ENCODE measurements at regions not wholly inside any gene's neighbourhood (a gene's known extent, or its start where the extent isn't known, plus 50 kb on each side); places are given as distances from the start of the nearest gene placed in this dataset.
"Not testable (repeated sequence)": the region's sequence is repeated elsewhere in the genome, so short reads cannot be mapped to it uniquely, and the experiment has no call there.

DNA sequence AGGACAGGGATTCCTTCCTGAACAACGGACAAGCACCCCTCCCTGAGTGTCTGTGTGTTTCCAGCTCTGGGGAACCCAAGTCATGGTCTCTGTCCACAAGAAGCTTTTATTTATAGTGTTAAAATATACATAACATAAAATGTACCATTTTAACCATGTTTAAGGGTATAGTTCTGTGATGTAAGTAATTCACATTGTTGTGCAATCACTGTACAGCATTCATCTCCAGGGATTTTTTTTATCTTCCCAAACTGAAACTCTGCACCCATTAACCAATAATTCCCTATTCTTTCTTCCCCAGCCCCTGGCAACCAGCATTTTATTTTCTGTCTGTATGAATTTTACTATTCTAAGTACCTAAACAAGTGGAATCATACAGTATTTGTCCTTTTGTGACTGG, 84.2 kb downstream of the FOXF2 start:
- TF ChIP-seq, protein P1, sequence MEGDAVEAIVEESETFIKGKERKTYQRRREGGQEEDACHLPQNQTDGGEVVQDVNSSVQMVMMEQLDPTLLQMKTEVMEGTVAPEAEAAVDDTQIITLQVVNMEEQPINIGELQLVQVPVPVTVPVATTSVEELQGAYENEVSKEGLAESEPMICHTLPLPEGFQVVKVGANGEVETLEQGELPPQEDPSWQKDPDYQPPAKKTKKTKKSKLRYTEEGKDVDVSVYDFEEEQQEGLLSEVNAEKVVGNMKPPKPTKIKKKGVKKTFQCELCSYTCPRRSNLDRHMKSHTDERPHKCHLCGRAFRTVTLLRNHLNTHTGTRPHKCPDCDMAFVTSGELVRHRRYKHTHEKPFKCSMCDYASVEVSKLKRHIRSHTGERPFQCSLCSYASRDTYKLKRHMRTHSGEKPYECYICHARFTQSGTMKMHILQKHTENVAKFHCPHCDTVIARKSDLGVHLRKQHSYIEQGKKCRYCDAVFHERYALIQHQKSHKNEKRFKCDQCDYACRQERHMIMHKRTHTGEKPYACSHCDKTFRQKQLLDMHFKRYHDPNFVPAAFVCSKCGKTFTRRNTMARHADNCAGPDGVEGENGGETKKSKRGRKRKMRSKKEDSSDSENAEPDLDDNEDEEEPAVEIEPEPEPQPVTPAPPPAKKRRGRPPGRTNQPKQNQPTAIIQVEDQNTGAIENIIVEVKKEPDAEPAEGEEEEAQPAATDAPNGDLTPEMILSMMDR (IDR thresholded peaks at IDR 0.05; ENCODE audit: insufficient read depth, low read length, missing control alignments), result no peak
- ChIA-PET CTCF (interaction anchor here (1.1 kb wide), 1 partner anchor 10 kb away, joined by 3 read pairs; no protein-coding TSS in a partner anchor), POLR2A (no interaction called here)
- no peak for DNase-seq (ENCODE audit: low read depth, low spot score)
- no peak overlapping the region for H3K4me3 ChIP-seq (ENCODE audit: low read depth, low read length)

DNA sequence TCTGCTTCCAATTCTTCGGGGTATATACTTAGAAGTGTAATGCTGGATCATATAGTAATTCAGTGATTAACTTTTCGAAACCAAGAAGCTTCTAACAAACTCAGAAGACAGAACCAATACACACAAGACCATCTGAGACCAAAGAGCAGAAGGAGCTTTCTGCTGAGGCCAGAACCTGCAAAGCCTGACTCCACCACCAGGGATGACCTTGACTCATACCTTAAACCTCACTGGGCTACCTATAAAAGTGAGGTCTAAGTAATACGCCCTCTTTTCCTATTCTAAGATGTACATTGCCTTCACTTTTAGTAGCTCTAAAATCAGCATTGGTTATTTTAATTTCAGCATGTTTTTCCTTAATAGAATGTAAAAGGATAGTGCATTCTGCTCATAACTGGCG, 84.8 kb downstream of the FOXF2 start:
- TF ChIP-seq, protein P1 (IDR thresholded peaks at IDR 0.05; ENCODE audit: insufficient read depth, low read length, missing control alignments), result no peak
- no peak for DNase-seq (ENCODE audit: low read depth, low spot score)
- ChIA-PET POLR2A (no interaction called here), CTCF (interaction anchor here (1.1 kb wide), 1 partner anchor 11 kb away, joined by 3 read pairs; no protein-coding TSS in a partner anchor)
- no peak overlapping the region for H3K4me3 ChIP-seq (ENCODE audit: low read depth, low read length)

DNA sequence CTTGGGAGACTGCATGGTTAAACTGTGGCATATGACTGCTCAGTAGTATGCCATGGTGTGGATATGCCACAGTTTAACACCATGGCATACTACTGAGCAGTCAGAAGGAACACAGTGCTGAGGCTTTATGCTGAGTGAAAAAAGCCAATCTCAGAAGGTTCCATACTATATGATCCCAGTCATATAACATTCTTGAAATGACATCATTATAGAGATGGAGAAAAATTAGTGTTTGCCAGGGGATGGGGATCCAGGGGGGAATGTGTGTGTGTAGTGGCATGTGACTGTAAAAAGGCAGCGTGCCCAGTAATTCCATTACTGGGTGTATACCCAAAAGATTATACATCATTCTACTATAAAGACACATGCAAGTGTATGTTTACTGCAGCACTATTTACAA, 85.8 kb downstream of the FOXF2 start:
- ChIA-PET CTCF (no interaction called here), POLR2A (no interaction called here)
- H3K4me3 ChIP-seq (ENCODE audit: low read depth, low read length), result no peak overlapping the region
- DNase-seq (ENCODE audit: low read depth, low spot score), result no peak
- TF ChIP-seq, protein P1 (IDR thresholded peaks at IDR 0.05; ENCODE audit: insufficient read depth, low read length, missing control alignments), result no peak

GRCh38 chr6:1477432-1478090, 88.2 kb downstream of the FOXF2 start:
- TF ChIP-seq, protein P1 (IDR thresholded peaks at IDR 0.05; ENCODE audit: insufficient read depth, low read length, missing control alignments), result no peak
- ChIA-PET CTCF (interaction anchor here (0.8 kb wide), 1 partner anchor 80 kb away, joined by 3 read pairs; no protein-coding TSS in a partner anchor), POLR2A (no interaction called here)
- no peak for DNase-seq (ENCODE audit: low read depth, low spot score)
- H3K4me3 ChIP-seq (ENCODE audit: low read depth, low read length), result no peak overlapping the region

- POLR2A ChIA-PET; H3K4me3 ChIP-seq (ENCODE audit: low read depth, low read length); DNase-seq (ENCODE audit: low read depth, low spot score); CTCF ChIA-PET: not testable (repeated sequence)
These were observed 88.9 kb downstream of the FOXF2 start for GRCh38 chr6:1478163-1478826.

DNA sequence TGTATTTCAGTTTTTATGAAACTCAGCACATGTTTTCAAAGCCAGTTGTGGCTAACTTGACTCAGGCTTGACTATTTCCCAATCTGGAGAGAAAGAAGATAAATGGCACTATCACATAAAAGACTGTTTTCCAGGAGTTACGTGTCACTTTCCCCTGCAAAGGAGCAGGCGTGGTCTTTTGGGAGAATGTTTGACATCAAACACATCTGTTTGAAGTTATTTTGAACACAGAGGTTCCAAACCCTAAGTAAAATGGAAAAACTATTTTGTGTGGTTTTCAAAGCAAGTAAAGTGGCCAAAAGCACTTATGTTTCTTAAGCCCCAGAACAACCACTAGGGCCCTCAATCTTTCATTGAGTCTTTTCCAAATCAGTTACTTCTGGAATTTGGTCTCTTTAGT, 89.7 kb downstream of the FOXF2 start:
- TF ChIP-seq, protein P1 (IDR thresholded peaks at IDR 0.05; ENCODE audit: insufficient read depth, low read length, missing control alignments), result no peak
- CTCF ChIA-PET, result no interaction called here
- DNase-seq (ENCODE audit: low read depth, low spot score), result no peak
- POLR2A ChIA-PET, result no interaction called here
- H3K4me3 ChIP-seq (ENCODE audit: low read depth, low read length), result no peak overlapping the region
